Chondrocyte (in vitro differentiated cells): ENCODE measurements at regions not wholly inside any gene's neighbourhood (a gene's known extent, or its start where the extent isn't known, plus 50 kb on each side); places are given as distances from the start of the nearest gene placed in this dataset.

ENCODE experiments used
- DNase-seq: peaks from one replicate; pipeline ENCODE4 v3.0.0; 2021; ENCODE audit warnings: mixed read lengths, low spot score
- H3K27ac Mint-ChIP-seq: one replicate; pipeline ENCODE4 v1.8.0; 2021; ENCODE audit warnings: mild to moderate bottlenecking, moderate library complexity, mixed read lengths; ENCODE audit not compliant: unreplicated experiment
- H3K27me3 Mint-ChIP-seq: 2 replicates; pipeline ENCODE4 v1.8.0; 2021; ENCODE audit warnings: low read depth, mixed read lengths
- H3K36me3 Mint-ChIP-seq: 2 replicates; pipeline ENCODE4 v1.8.0; 2021; ENCODE audit warnings: low read depth, mixed read lengths
- H3K4me1 Mint-ChIP-seq: 2 replicates; pipeline ENCODE4 v1.8.0; 2021; ENCODE audit warnings: low read depth, mild to moderate bottlenecking, mixed read lengths
- H3K4me3 Mint-ChIP-seq: one replicate; pipeline ENCODE4 v1.8.0; 2021; ENCODE audit warnings: mild to moderate bottlenecking, moderate library complexity, mixed read lengths; ENCODE audit not compliant: unreplicated experiment
- H3K9me3 Mint-ChIP-seq: 2 replicates; pipeline ENCODE4 v1.8.0; 2021; ENCODE audit warnings: low read depth, mixed read lengths
- TF ChIP-seq, protein P1 (sequence below): fragments of 200-600 bp; sonication (generic); IDR thresholded peaks from 2 replicates; pipeline ENCODE4 v1.5.0; 2021; ENCODE audit warnings: antibody characterized with exemption, mild to moderate bottlenecking, moderate library complexity

DNA sequence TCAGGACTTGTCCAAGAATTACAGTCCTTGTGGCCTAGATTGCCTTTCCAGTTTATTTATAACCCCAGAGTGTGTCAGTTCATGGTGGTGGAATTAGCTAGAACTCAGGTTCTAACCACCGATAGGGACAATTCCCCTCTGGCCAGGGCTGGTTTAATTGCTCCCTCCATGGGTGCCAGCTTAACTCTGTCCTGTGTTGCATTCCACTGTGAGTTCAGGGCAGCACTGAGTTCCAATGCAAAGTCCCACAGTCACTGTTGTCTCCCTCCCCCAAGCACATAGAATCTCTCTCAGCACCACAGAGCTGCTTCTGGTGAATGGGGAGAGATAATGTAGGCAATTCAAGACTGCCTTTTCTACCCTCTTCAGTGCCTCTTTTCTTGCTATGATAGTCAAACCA is 82.5 kb upstream of the TNFRSF21 start:
- no peaks in the 10 kb centered on the region for H3K4me1 Mint-ChIP-seq

DNA sequence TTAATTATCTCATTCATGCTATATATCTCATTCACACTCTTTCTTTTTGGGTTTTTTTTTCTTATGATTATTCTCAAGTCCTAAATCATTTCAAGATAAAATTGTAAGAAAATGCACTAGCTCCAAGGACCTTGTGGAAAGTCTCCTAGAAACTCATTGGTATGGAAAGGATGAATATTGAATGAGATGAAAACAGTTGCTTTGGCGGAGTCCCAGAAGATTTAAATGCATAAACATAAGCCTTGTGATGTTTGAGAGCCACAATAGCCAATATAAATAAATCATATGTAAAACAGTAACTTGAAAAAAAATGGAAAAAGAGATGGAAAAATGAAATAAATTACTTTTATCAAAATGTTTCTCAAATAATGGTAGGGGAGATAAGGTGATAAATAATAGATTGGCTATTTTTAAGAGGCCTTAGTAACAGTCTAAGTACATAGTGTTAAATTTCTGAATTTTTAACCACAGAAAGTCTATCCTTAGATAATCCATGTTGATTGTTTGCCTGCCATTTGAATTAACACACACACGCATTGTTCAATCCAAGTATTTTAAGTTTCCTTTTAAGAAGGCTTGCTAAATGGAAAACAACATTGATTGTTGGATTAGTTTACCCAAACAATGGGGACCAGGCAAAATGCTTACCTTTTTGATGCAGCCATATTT is 81.1 kb upstream of the CD2AP start:
- DNase-seq, result no peak
- TF ChIP-seq, protein P1, sequence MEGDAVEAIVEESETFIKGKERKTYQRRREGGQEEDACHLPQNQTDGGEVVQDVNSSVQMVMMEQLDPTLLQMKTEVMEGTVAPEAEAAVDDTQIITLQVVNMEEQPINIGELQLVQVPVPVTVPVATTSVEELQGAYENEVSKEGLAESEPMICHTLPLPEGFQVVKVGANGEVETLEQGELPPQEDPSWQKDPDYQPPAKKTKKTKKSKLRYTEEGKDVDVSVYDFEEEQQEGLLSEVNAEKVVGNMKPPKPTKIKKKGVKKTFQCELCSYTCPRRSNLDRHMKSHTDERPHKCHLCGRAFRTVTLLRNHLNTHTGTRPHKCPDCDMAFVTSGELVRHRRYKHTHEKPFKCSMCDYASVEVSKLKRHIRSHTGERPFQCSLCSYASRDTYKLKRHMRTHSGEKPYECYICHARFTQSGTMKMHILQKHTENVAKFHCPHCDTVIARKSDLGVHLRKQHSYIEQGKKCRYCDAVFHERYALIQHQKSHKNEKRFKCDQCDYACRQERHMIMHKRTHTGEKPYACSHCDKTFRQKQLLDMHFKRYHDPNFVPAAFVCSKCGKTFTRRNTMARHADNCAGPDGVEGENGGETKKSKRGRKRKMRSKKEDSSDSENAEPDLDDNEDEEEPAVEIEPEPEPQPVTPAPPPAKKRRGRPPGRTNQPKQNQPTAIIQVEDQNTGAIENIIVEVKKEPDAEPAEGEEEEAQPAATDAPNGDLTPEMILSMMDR, result no peak
- Mint-ChIP-seq H3K27me3 (no peaks in the 10 kb centered on the region), H3K9me3 (peaks cover 3% of the 10 kb centered on the region), H3K36me3 (no peaks in the 10 kb centered on the region), H3K4me3 (no peak overlapping the region), H3K27ac (no peak overlapping the region), H3K4me1 (no peaks in the 10 kb centered on the region)

More for the DNA sequence above, 82.5 kb upstream of the TNFRSF21 start:
- H3K27ac Mint-ChIP-seq, result no peak overlapping the region
- TF ChIP-seq, protein P1, result no peak
- DNase-seq, result no peak
- H3K27me3 Mint-ChIP-seq, result no peaks in the 10 kb centered on the region
- H3K9me3 Mint-ChIP-seq, result peaks cover 24% of the 10 kb centered on the region
- peaks cover 9% of the 10 kb centered on the region for H3K36me3 Mint-ChIP-seq
- H3K4me3 Mint-ChIP-seq, result no peak overlapping the region

DNA sequence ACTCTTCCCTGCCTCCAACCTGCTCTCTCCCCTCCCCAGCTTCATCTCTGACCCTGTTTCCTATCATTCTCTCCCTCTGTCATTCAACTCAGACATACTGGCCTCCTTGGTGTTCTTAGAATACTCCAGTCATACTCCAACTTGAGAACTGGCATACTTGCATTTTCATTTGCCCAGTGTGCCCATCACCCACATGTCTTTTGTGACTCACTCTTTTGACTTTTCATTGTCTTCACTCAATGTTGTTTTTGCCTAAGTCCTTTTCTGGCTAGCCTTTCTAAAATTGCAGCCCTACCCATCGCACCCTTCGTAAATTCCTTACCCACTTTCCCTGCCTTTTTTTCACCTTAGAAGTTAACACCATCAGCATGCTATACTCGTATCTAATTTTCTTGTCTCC is 77.0 kb upstream of the CD2AP start:
- H3K4me3 Mint-ChIP-seq, result no peak overlapping the region

DNA sequence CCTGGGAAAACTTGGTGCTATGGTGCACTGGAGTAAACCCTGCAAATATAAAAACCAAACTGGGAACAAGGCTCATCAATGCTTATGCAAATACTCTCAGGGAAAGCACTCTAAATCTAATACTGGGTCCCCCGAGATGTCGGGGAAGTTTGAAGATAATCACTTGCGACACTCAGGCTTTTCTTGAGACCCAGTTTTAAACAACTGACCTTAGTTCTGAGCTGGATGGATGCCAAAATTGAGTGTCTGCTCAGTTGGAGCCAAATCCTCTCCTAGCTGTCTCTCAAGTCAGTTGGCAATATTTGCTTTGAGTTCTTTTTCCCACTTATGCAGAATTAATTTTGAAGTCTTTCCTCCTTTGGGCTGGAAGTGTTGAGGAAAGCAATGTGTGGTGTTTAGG is 75.5 kb upstream of the CD2AP start:
- H3K4me1 Mint-ChIP-seq, result peaks cover 4% of the 10 kb centered on the region
- no peaks in the 10 kb centered on the region for H3K27me3 Mint-ChIP-seq
- TF ChIP-seq, protein P1, result no peak
- no peaks in the 10 kb centered on the region for H3K36me3 Mint-ChIP-seq
- no peak overlapping the region for H3K4me3 Mint-ChIP-seq
- H3K27ac Mint-ChIP-seq, result no peak overlapping the region
- no peak for DNase-seq
- no peaks in the 10 kb centered on the region for H3K9me3 Mint-ChIP-seq

More for the DNA sequence above, 77.0 kb upstream of the CD2AP start:
- DNase-seq, result no peak
- H3K27me3 Mint-ChIP-seq, result no peaks in the 10 kb centered on the region
- H3K36me3 Mint-ChIP-seq, result no peaks in the 10 kb centered on the region
- H3K9me3 Mint-ChIP-seq, result no peaks in the 10 kb centered on the region
- TF ChIP-seq, protein P1, result no peak
- peaks cover 4% of the 10 kb centered on the region for H3K4me1 Mint-ChIP-seq
- H3K27ac Mint-ChIP-seq, result no peak overlapping the region

DNA sequence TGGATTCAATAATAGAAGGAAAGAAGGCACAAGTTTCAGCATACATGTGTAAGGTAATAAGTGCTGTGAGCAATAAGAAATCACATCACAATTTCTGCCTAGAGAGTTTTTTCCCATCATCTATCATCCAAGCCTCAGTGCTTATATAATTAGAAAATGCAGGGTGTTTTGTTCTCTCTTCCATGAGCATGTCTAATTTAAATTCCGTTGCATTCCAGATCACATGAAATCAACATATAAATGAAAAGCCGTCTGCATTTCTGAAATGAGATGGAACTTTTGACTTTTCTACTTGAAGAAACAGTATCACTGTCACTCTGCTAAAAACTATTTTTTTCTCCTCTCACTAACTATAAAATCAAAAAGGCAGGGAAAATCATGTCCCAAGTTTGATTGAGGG is 74.5 kb upstream of the CD2AP start:
- no peak for DNase-seq
- TF ChIP-seq, protein P1, result no peak
- H3K9me3 Mint-ChIP-seq, result no peaks in the 10 kb centered on the region
- H3K4me1 Mint-ChIP-seq, result peaks cover 14% of the 10 kb centered on the region
- no peaks in the 10 kb centered on the region for H3K36me3 Mint-ChIP-seq
- no peak overlapping the region for H3K27ac Mint-ChIP-seq
- no peak overlapping the region for H3K4me3 Mint-ChIP-seq
- no peaks in the 10 kb centered on the region for H3K27me3 Mint-ChIP-seq
